GM12878 (cell line): ENCODE measurements at regions not wholly inside any gene's neighbourhood (a gene's known extent, or its start where the extent isn't known, plus 50 kb on each side); places are given as distances from the start of the nearest gene placed in this dataset.

Experiments
- ATAC-seq: fragments of 200-7000 bp; cut with Tn5 transposase; 3 replicates; pipeline ENCODE4 v1.9.1; 2020; ENCODE audit warnings: mild to moderate bottlenecking, moderate library complexity
- BruUV-seq: library from RNA; stranded (reverse); fragments of 400-500 nt; replicated peaks from 2 replicates; lab custom pipeline; 2021; lab: Mats Ljungman, UMichigan
- CTCF ChIA-PET: fragments of 300-600 bp; sonication (Branson Sonifier 250); formaldehyde crosslinking; extraction: SDS; loops from one replicate; lab custom pipeline; 2021; ENCODE audit warnings: inconsistent platforms; lab: Yijun Ruan, JAX
- POLR2A ChIA-PET: fragments of 350-600 bp; formaldehyde crosslinking; extraction: SDS; loops from one replicate; lab custom pipeline; 2021; ENCODE audit warnings: inconsistent platforms; lab: Charles Lee
- RAD21 ChIA-PET: fragments of 300-600 bp; sonication (Branson Sonifier 250); formaldehyde crosslinking; loops from one replicate; lab custom pipeline; 2023; ENCODE audit warnings: antibody characterized with exemption; ENCODE audit not compliant: unreplicated experiment; lab: Charles Lee
- SMC1A ChIA-PET: fragments of 300-600 bp; sonication (Branson Sonifier 250); formaldehyde crosslinking; loops from one replicate; lab custom pipeline; 2023; ENCODE audit not compliant: unreplicated experiment, uncharacterized antibody; lab: Charles Lee
- DNase-seq: peaks from one replicate; pipeline ENCODE4 v3.0.0-alpha.2; 2011; ENCODE audit warnings: low read depth, low spot score
- FAIRE-seq: peaks from 3 replicates; lab custom pipeline; 2011; peaks lifted over from hg19 to GRCh38; lab: Jason Lieb, UNC
- H2AFZ ChIP-seq: 2 replicates; pipeline ENCODE4 v1.6.0; 2011; ENCODE audit warnings: low read depth, low read length, control low read depth; ENCODE audit not compliant: control insufficient read depth
- H3K27ac ChIP-seq: 2 replicates; pipeline ENCODE4 v1.5.1; 2011; ENCODE audit warnings: control low read depth; ENCODE audit not compliant: control insufficient read depth, insufficient read depth
- H3K27me3 ChIP-seq, 2 experiments: replicated peaks in 1 of 2; 2 replicates each; pipeline versions ENCODE4 v1.6.0 to v1.6.1; 2011; ENCODE audit warnings: low read length in 1 of 2; ENCODE audit not compliant: control insufficient read depth in 2 of 2, insufficient read depth in 2 of 2
- H3K36me3 ChIP-seq, 2 experiments: 2 replicates each; pipeline ENCODE4 v1.5.1; 2011; ENCODE audit warnings: low read length in 1 of 2; ENCODE audit not compliant: control insufficient read depth in 2 of 2, insufficient read depth in 2 of 2
- H3K4me1 ChIP-seq: 2 replicates; pipeline ENCODE4 v1.6.1; 2011; ENCODE audit warnings: mild to moderate bottlenecking, low read length, moderate library complexity, mixed read lengths; ENCODE audit not compliant: control insufficient read depth, insufficient read depth
- H3K4me2 ChIP-seq: 2 replicates; pipeline ENCODE4 v1.6.0; 2011; ENCODE audit warnings: control low read depth; ENCODE audit not compliant: control insufficient read depth, insufficient read depth
- H3K4me3 ChIP-seq: fragments of 200-600 bp; sonication (generic); 2 replicates; pipeline ENCODE4 v1.5.1; 2016
- H3K79me2 ChIP-seq: 2 replicates; pipeline ENCODE4 v1.6.0; 2011; ENCODE audit warnings: low read length; ENCODE audit not compliant: control insufficient read depth, insufficient read depth
- H3K9ac ChIP-seq: 2 replicates; pipeline ENCODE4 v1.8.0; 2011; ENCODE audit warnings: low read length, control low read depth, mixed read lengths; ENCODE audit not compliant: control insufficient read depth, insufficient read depth
- H3K9me3 ChIP-seq: replicated peaks from 3 replicates; pipeline ENCODE4 v1.5.1; 2011; ENCODE audit warnings: mild to moderate bottlenecking, low read length; ENCODE audit not compliant: control insufficient read depth, insufficient read depth
- H4K20me1 ChIP-seq: 2 replicates; pipeline ENCODE4 v1.6.0; 2011; ENCODE audit not compliant: control insufficient read depth, insufficient read depth
- ASH2L ChIP-seq: fragments of 300-600, 200-600 bp; sonication (generic); IDR thresholded peaks from 2 replicates; pipeline ENCODE4 v1.6.1; 2017; ENCODE audit warnings: low read depth, mild to moderate bottlenecking, borderline replicate concordance
- ATF2 ChIP-seq: IDR thresholded peaks from 2 replicates; pipeline ENCODE4 v1.6.1; 2012; ENCODE audit warnings: low read length, inconsistent platforms
- BRCA1 ChIP-seq: IDR thresholded peaks from 2 replicates; pipeline ENCODE4 v1.6.1; 2011; ENCODE audit warnings: low read depth, low read length, improper control_type of control experiment
- CBX5 ChIP-seq: sonication (generic); IDR thresholded peaks from 2 replicates; pipeline ENCODE4 v1.6.1; 2016; ENCODE audit warnings: low read depth, moderate library complexity, mild to moderate bottlenecking, inconsistent platforms
- CUX1 ChIP-seq: IDR thresholded peaks from 2 replicates; pipeline ENCODE4 v1.6.1; 2012; ENCODE audit warnings: improper control_type of control experiment, low read depth, low read length; ENCODE audit not compliant: insufficient replicate concordance
- E2F4 ChIP-seq: IDR thresholded peaks from 2 replicates; pipeline ENCODE4 v1.6.1; 2012; ENCODE audit warnings: low read depth, low read length, improper control_type of control experiment
- MTA3 ChIP-seq: IDR thresholded peaks from 2 replicates; pipeline ENCODE4 v1.6.1; 2012; ENCODE audit warnings: low read length, inconsistent platforms, borderline replicate concordance
- MXI1 ChIP-seq: fragments of 150-350 bp; IDR thresholded peaks from 2 replicates; pipeline ENCODE4 v1.6.1; 2011; ENCODE audit warnings: low read depth, mild to moderate bottlenecking, inconsistent platforms, low read length, improper control_type of control experiment
- NFIC ChIP-seq: IDR thresholded peaks from 2 replicates; pipeline ENCODE4 v1.6.1; 2012; ENCODE audit warnings: low read depth, mild to moderate bottlenecking, inconsistent platforms, low read length, moderate library complexity
- NR2F1 ChIP-seq: fragments of 450-650 bp; conservative IDR thresholded peaks from 2 replicates; pipeline ENCODE4 v1.6.1; 2017; ENCODE audit warnings: mild to moderate bottlenecking
- SIX5 ChIP-seq: IDR thresholded peaks from 2 replicates; pipeline ENCODE4 v1.6.1; 2011; ENCODE audit warnings: mild to moderate bottlenecking, low read depth, low read length, moderate library complexity; ENCODE audit not compliant: severe bottlenecking
- TCF7 ChIP-seq: IDR thresholded peaks from 2 replicates; pipeline ENCODE4 v1.6.1; 2014; ENCODE audit warnings: antibody characterized with exemption, borderline replicate concordance
- WRNIP1 ChIP-seq: IDR thresholded peaks from 2 replicates; pipeline ENCODE4 v1.6.1; 2011; ENCODE audit warnings: low read depth, low read length, improper control_type of control experiment, borderline replicate concordance
- ZNF217 ChIP-seq: fragments of 450-650 bp; IDR thresholded peaks from 2 replicates; pipeline ENCODE4 v1.6.1; 2017; ENCODE audit warnings: antibody characterized with exemption, mild to moderate bottlenecking
- ZNF24 ChIP-seq: fragments of 450-650 bp; IDR thresholded peaks from 2 replicates; pipeline ENCODE4 v1.6.1; 2017; ENCODE audit warnings: antibody characterized with exemption, mild to moderate bottlenecking
- whole genome bisulfite sequencing: methylation state at CpG from one replicate; pipeline ENCODE4 v1.1.6; 2016; ENCODE audit warnings: low lambda C conversion rate; ENCODE audit not compliant: insufficient replicate concordance, insufficient coverage; ENCODE audit errors: missing lambda C conversion rate; 5-methylcytosine and 5-hydroxymethylcytosine counted together
- in situ Hi-C: fragments of 300-500 bp; cut with MboI; formaldehyde crosslinking; loops from 9 replicates; pipeline ENCODE4 v1.14.3; 2018; ENCODE audit warnings: mixed read lengths
- intact Hi-C: fragments of 100-400 bp; cut with micrococcal nuclease; formaldehyde crosslinking; loops from one replicate; pipeline ENCODE4 v1.14.2; 2022; ENCODE audit not compliant: unreplicated experiment

GRCh38 chr3:154678041-154678654 is 248.2 kb upstream of the GPR149 start:
- ChIA-PET SMC1A (no interaction called here), RAD21 (no interaction called here), CTCF (interaction anchor here (1.1 kb wide), 1 partner anchor 70 kb away, joined by 3 read pairs; no protein-coding TSS in a partner anchor), POLR2A (no interaction called here)
- ATAC-seq (no peak), DNase-seq (no peak), FAIRE-seq (no peak)
- Histone ChIP-seq H4K20me1 (no peaks in the 10 kb centered on the region), H3K36me3 (no peaks in the 10 kb centered on the region), H3K9ac (no peak overlapping the region), H3K4me1 (no peaks in the 10 kb centered on the region), H3K9me3 (no peaks in the 10 kb centered on the region), H2AFZ (no peak overlapping the region), H3K4me2 (no peak overlapping the region), H3K79me2 (no peaks in the 10 kb centered on the region), H3K27ac (no peak overlapping the region), H3K4me3 (no peak overlapping the region), H3K27me3 (no peaks in the 10 kb centered on the region)
- in situ Hi-C loops (no loop called here), intact Hi-C loops (no loop called here)
- no TSS peak for BruUV-seq
- 5% methylated on average over 1 of the region's 1 CpG for WGBS
- TF ChIP-seq WRNIP1: no peak
- no peak for TF ChIP-seq CBX5
- no peak for TF ChIP-seq TCF7
- no peak for TF ChIP-seq MTA3
- TF ChIP-seq BRCA1: no peak
- no peak for TF ChIP-seq ATF2
- no peak for TF ChIP-seq NFIC
- TF ChIP-seq SIX5: no peak
- no peak for TF ChIP-seq NR2F1
- no peak for TF ChIP-seq ZNF217
- TF ChIP-seq ASH2L: no peak
- no peak for TF ChIP-seq ZNF24
- no peak for TF ChIP-seq MXI1
- TF ChIP-seq CUX1: no peak
- no peak for TF ChIP-seq E2F4
